Adipose tissue (tissue), 3 donors: ENCODE measurements at regions not wholly inside any gene's neighbourhood (a gene's known extent, or its start where the extent isn't known, plus 50 kb on each side); places are given as distances from the start of the nearest gene placed in this dataset.

Experiments
- H3K27ac ChIP-seq: one replicate; pipeline ENCODE4 v1.5.1; 2013; ENCODE audit warnings: low read depth, low read length
- WGBS, 3 donors: extraction: QIAGEN DNeasy Blood & Tissue Kit; methylation state at CpG; one replicate each; pipeline ENCODE4 v1.1.7; 2013; 5-methylcytosine and 5-hydroxymethylcytosine counted together
- donor health status: healthy with polysubstance abuse.
- donor health status: Bipolar disorder and iron deficiency.
- donor health status: healthy.

GRCh38 chr4:81550388-81550859, 78.7 kb upstream of the RASGEF1B start:
- H3K27ac ChIP-seq: peak overlapping the region; percentile 38
- 60 to 67% (median 66%) methylated on average over 5 of the region's 5 CpGs for WGBS, 3 donors

GRCh38 chr4:81549984-81550383, 78.3 kb upstream of the RASGEF1B start:
- WGBS, 3 donors: 63 to 74% (median 65%) methylated on average over 7 of the region's 7 CpGs
- H3K27ac ChIP-seq: peak overlapping the region; percentile 38

- WGBS, 3 donors: 74 to 86% (median 86%) methylated on average over 2 of the region's 2 CpGs
- no peak overlapping the region for H3K27ac ChIP-seq
These were observed 75.1 kb upstream of the RASGEF1B start for GRCh38 chr4:81546777-81547176.

GRCh38 chr4:81541161-81541945, 69.6 kb upstream of the RASGEF1B start:
- WGBS, 3 donors: 47 to 61% (median 58%) methylated on average over 4 of the region's 4 CpGs
- H3K27ac ChIP-seq: no peak overlapping the region

GRCh38 chr4:81538716-81539427, 67.2 kb upstream of the RASGEF1B start:
- WGBS, 3 donors: 54 to 62% (median 61%) methylated on average over 6 of the region's 6 CpGs
- no peak overlapping the region for H3K27ac ChIP-seq

- no peak overlapping the region for H3K27ac ChIP-seq
- 50 to 69% (median 51%) methylated on average over 2 of the region's 2 CpGs for WGBS, 3 donors
These were observed 59.7 kb upstream of the RASGEF1B start for GRCh38 chr4:81531410-81531809.

- WGBS, 3 donors: 83 to 98% (median 97%) methylated on average over 3 of the region's 3 CpGs
- H3K27ac ChIP-seq: no peak overlapping the region
These were observed 57.3 kb upstream of the RASGEF1B start for GRCh38 chr4:81528979-81529378.

- 89 to 100% (median 99%) methylated on average over 2 of the region's 2 CpGs for whole genome bisulfite sequencing, 3 donors
- no peak overlapping the region for H3K27ac ChIP-seq
These were observed 56.5 kb upstream of the RASGEF1B start for GRCh38 chr4:81528200-81528599.

- WGBS, 3 donors: 93 to 100% (median 96%) methylated on average over 1 of the region's 1 CpG
- no peak overlapping the region for H3K27ac ChIP-seq
These were observed 56.0 kb upstream of the RASGEF1B start for GRCh38 chr4:81527709-81528108.

GRCh38 chr4:81527115-81527514, 55.4 kb upstream of the RASGEF1B start:
- 81 to 91% (median 82%) methylated on average over 4 of the region's 4 CpGs for WGBS, 3 donors
- no peak overlapping the region for H3K27ac ChIP-seq

- no peak overlapping the region for H3K27ac ChIP-seq
- 87 to 90% (median 87%) methylated on average over 2 of the region's 2 CpGs for WGBS, 3 donors
These were observed 55.0 kb upstream of the RASGEF1B start for GRCh38 chr4:81526706-81527105.

- no peak overlapping the region for H3K27ac ChIP-seq
- 83 to 96% (median 94%) methylated on average over 2 of the region's 2 CpGs for WGBS, 3 donors
These were observed 52.1 kb upstream of the RASGEF1B start for GRCh38 chr4:81523672-81524327.

- H3K27ac ChIP-seq: no peak overlapping the region
- 74 to 94% (median 85%) methylated on average over 2 of the region's 2 CpGs for WGBS, 3 donors
These were observed 51.0 kb upstream of the RASGEF1B start for GRCh38 chr4:81522711-81523110.

GRCh38 chr4:81521708-81522107, 50.0 kb upstream of the RASGEF1B start:
- 37 to 74% (median 66%) methylated on average over 1 of the region's 1 CpG for WGBS, 3 donors
- H3K27ac ChIP-seq: no peak overlapping the region
